NCI-H69 (cell line): ENCODE measurements at regions not wholly inside any gene's neighbourhood (a gene's known extent, or its start where the extent isn't known, plus 50 kb on each side); places are given as distances from the start of the nearest gene placed in this dataset.

ENCODE experiments used
- DNase-seq: peaks from one replicate; lab custom pipeline; 2025; lab: John Stamatoyannopoulos, UW

- DNase-seq: peak; percentile 7
Observed at GRCh38 chr4:14916554-14917297, 85.6 kb upstream of the CPEB2 start.

GRCh38 chr4:14917298-14917633, 85.0 kb upstream of the CPEB2 start:
- no peak for DNase-seq

GRCh38 chr4:14918336-14918735, 83.9 kb upstream of the CPEB2 start:
- no peak for DNase-seq

- DNase-seq: no peak
Observed at GRCh38 chr4:14919785-14920184, 82.5 kb upstream of the CPEB2 start.

- no peak for DNase-seq
Observed at GRCh38 chr4:14920237-14920636, 82.0 kb upstream of the CPEB2 start.

GRCh38 chr4:14920759-14921320, 81.4 kb upstream of the CPEB2 start:
- peak; percentile 7 for DNase-seq

GRCh38 chr4:14921781-14922180, 80.5 kb upstream of the CPEB2 start:
- DNase-seq: peak; percentile 2

- DNase-seq: no peak
Observed at GRCh38 chr4:14924076-14924811, 78.0 kb upstream of the CPEB2 start.

- no peak for DNase-seq
Observed at GRCh38 chr4:14924812-14925344, 77.4 kb upstream of the CPEB2 start.

GRCh38 chr4:14925471-14925870, 76.8 kb upstream of the CPEB2 start:
- no peak for DNase-seq

- no peak for DNase-seq
Observed at GRCh38 chr4:14926368-14926767, 75.9 kb upstream of the CPEB2 start.

- peak; percentile 78 for DNase-seq
Observed at GRCh38 chr4:14928035-14928434, 74.2 kb upstream of the CPEB2 start.

GRCh38 chr4:14929669-14930068, 72.6 kb upstream of the CPEB2 start:
- no peak for DNase-seq

- no peak for DNase-seq
Observed at GRCh38 chr4:14934704-14935390, 67.4 kb upstream of the CPEB2 start.

- no peak for DNase-seq
Observed at GRCh38 chr4:14943749-14944148, 58.5 kb upstream of the CPEB2 start.

GRCh38 chr4:14952352-14952751, 49.9 kb upstream of the CPEB2 start:
- DNase-seq: no peak
